ENCODE measurements at regions not wholly inside any gene's neighbourhood (a gene's known extent, or its start where the extent isn't known, plus 50 kb on each side); places are given as distances from the start of the nearest gene placed in this dataset.

GRCh38 chr14:43005807-43006206, 1399.1 kb downstream of the LRFN5 start:
- TF ChIP-seq TOX (CRISPR knock-in tag; IDR thresholded peaks at IDR 0.05; ENCODE audit: borderline replicate concordance) (no peak), PATZ1 (CRISPR knock-in tag; IDR thresholded peaks at IDR 0.05; ENCODE audit: borderline replicate concordance) (no peak), TCF4 (CRISPR knock-in tag; IDR thresholded peaks at IDR 0.05; ENCODE audit: borderline replicate concordance) (no peak), ARNTL (CRISPR knock-in tag; IDR thresholded peaks at IDR 0.05; ENCODE audit: borderline replicate concordance, low read depth) (no peak), SNAI2 (CRISPR knock-in tag; IDR thresholded peaks at IDR 0.05) (no peak), ZFP3 (CRISPR knock-in tag; IDR thresholded peaks at IDR 0.05) (no peak)
